MCF 10A (cell line): ENCODE measurements at regions not wholly inside any gene's neighbourhood (a gene's known extent, or its start where the extent isn't known, plus 50 kb on each side); places are given as distances from the start of the nearest gene placed in this dataset.

Experiments used
- BruUV-seq: library from RNA; stranded (reverse); fragments of 400-500 nt; replicated peaks from 2 replicates; lab custom pipeline; 2021; lab: Mats Ljungman, UMichigan
- CTCF ChIA-PET: fragments of 300-600 bp; sonication (Branson Sonifier 250); formaldehyde crosslinking; extraction: SDS; loops from one replicate; lab custom pipeline; 2021; ENCODE audit warnings: antibody characterized with exemption, inconsistent platforms; lab: Yijun Ruan, JAX
- POLR2A ChIA-PET: fragments of 300-600, 350-650 bp; sonication (Branson Sonifier 250); formaldehyde crosslinking; extraction: SDS; loops from one replicate; lab custom pipeline; 2020; ENCODE audit warnings: antibody characterized with exemption, inconsistent platforms; lab: Yijun Ruan, JAX
- DNase-seq: peaks from one replicate; pipeline ENCODE4 v3.0.0-alpha.2; 2018; ENCODE audit not compliant: unreplicated experiment
- H3K27ac Mint-ChIP-seq: one replicate; pipeline ENCODE4 v1.8.0; 2022; ENCODE audit warnings: mild to moderate bottlenecking, low read depth, mixed read lengths; ENCODE audit not compliant: unreplicated experiment
- H3K27me3 Mint-ChIP-seq: one replicate; pipeline ENCODE4 v1.8.0; 2022; ENCODE audit warnings: mixed read lengths; ENCODE audit not compliant: insufficient read depth, unreplicated experiment
- H3K36me3 Mint-ChIP-seq: one replicate; pipeline ENCODE4 v1.8.0; 2022; ENCODE audit warnings: mild to moderate bottlenecking, moderate library complexity, mixed read lengths; ENCODE audit not compliant: insufficient read depth, unreplicated experiment
- H3K4me1 Mint-ChIP-seq: one replicate; pipeline ENCODE4 v1.8.0; 2022; ENCODE audit warnings: mixed read lengths; ENCODE audit not compliant: insufficient read depth, unreplicated experiment
- H3K4me3 Mint-ChIP-seq: one replicate; pipeline ENCODE4 v1.8.0; 2022; ENCODE audit warnings: mild to moderate bottlenecking, moderate library complexity, mixed read lengths; ENCODE audit not compliant: unreplicated experiment
- H3K9me3 Mint-ChIP-seq: one replicate; pipeline ENCODE4 v1.8.0; 2022; ENCODE audit warnings: mixed read lengths; ENCODE audit not compliant: unreplicated experiment
- CTCF ChIP-seq: fragments of 200-600 bp; IDR thresholded peaks from one replicate; pipeline ENCODE4 v1.8.0; 2022; ENCODE audit warnings: antibody characterized with exemption, mild to moderate bottlenecking; ENCODE audit not compliant: unreplicated experiment
- intact Hi-C: fragments of 100-400 bp; cut with micrococcal nuclease; formaldehyde crosslinking; loops from 2 replicates; pipeline ENCODE4 v1.14.1; 2022

- peaks cover 4% of the 10 kb centered on the region for H3K36me3 Mint-ChIP-seq
- ChIA-PET POLR2A (no interaction called here), CTCF (no interaction called here)
- no peaks in the 10 kb centered on the region for H3K4me1 Mint-ChIP-seq
- no TSS peak for BruUV-seq
- H3K9me3 Mint-ChIP-seq: no peaks in the 10 kb centered on the region
- H3K4me3 Mint-ChIP-seq: no peak overlapping the region
- intact Hi-C loops: no loop called here
- no peak for TF ChIP-seq CTCF
- H3K27me3 Mint-ChIP-seq: no peaks in the 10 kb centered on the region
- H3K27ac Mint-ChIP-seq: no peak overlapping the region
- no peak for DNase-seq
These were observed 716.4 kb upstream of the MARCKS start for GRCh38 chr6:113140721-113141120.

- H3K36me3 Mint-ChIP-seq: peaks cover 4% of the 10 kb centered on the region
- no peaks in the 10 kb centered on the region for H3K9me3 Mint-ChIP-seq
- TF ChIP-seq CTCF: no peak
- no TSS peak for BruUV-seq
- CTCF ChIA-PET: no interaction called here
- H3K4me1 Mint-ChIP-seq: no peaks in the 10 kb centered on the region
- intact Hi-C loops: no loop called here
- no peak overlapping the region for H3K4me3 Mint-ChIP-seq
- no peaks in the 10 kb centered on the region for H3K27me3 Mint-ChIP-seq
- no peak overlapping the region for H3K27ac Mint-ChIP-seq
- DNase-seq: no peak
- POLR2A ChIA-PET: no interaction called here
These were observed 715.2 kb upstream of the MARCKS start for GRCh38 chr6:113141901-113142300.

GRCh38 chr6:113142671-113143174 is 714.4 kb upstream of the MARCKS start:
- intact Hi-C loops: no loop called here
- DNase-seq: no peak
- ChIA-PET POLR2A (interaction anchor here (0.6 kb wide), 1 partner anchor 807 kb away, joined by 3 read pairs; no protein-coding TSS in a partner anchor), CTCF (no interaction called here)
- Mint-ChIP-seq H3K36me3 (peaks cover 4% of the 10 kb centered on the region), H3K4me1 (no peaks in the 10 kb centered on the region), H3K4me3 (no peak overlapping the region), H3K27ac (no peak overlapping the region), H3K9me3 (no peaks in the 10 kb centered on the region), H3K27me3 (no peaks in the 10 kb centered on the region)
- no peak for TF ChIP-seq CTCF
- no TSS peak for BruUV-seq

- Mint-ChIP-seq H3K4me1 (no peaks in the 10 kb centered on the region), H3K27me3 (no peaks in the 10 kb centered on the region), H3K27ac (no peak overlapping the region), H3K9me3 (no peaks in the 10 kb centered on the region), H3K36me3 (peaks cover 4% of the 10 kb centered on the region), H3K4me3 (no peak overlapping the region)
- POLR2A ChIA-PET: interaction anchor here (0.6 kb wide), 1 partner anchor 807 kb away, joined by 3 read pairs; no protein-coding TSS in a partner anchor
- intact Hi-C loops: no loop called here
- TF ChIP-seq CTCF: no peak
- CTCF ChIA-PET: interaction anchor here (0.5 kb wide), 1 partner anchor 704 kb away, joined by 3 read pairs; no protein-coding TSS in a partner anchor
- BruUV-seq: no TSS peak
- DNase-seq: no peak
These were observed 713.9 kb upstream of the MARCKS start for GRCh38 chr6:113143206-113143605.
